Activated CD4-positive, alpha-beta T cell treated with anti-CD3 and anti-CD28 coated beads for 1 hour (primary cell): ENCODE measurements at regions not wholly inside any gene's neighbourhood (a gene's known extent, or its start where the extent isn't known, plus 50 kb on each side); places are given as distances from the start of the nearest gene placed in this dataset.

Experiments
- DNase-seq: peaks from one replicate; pipeline ENCODE4 v3.0.0-alpha.2; 2020

DNA sequence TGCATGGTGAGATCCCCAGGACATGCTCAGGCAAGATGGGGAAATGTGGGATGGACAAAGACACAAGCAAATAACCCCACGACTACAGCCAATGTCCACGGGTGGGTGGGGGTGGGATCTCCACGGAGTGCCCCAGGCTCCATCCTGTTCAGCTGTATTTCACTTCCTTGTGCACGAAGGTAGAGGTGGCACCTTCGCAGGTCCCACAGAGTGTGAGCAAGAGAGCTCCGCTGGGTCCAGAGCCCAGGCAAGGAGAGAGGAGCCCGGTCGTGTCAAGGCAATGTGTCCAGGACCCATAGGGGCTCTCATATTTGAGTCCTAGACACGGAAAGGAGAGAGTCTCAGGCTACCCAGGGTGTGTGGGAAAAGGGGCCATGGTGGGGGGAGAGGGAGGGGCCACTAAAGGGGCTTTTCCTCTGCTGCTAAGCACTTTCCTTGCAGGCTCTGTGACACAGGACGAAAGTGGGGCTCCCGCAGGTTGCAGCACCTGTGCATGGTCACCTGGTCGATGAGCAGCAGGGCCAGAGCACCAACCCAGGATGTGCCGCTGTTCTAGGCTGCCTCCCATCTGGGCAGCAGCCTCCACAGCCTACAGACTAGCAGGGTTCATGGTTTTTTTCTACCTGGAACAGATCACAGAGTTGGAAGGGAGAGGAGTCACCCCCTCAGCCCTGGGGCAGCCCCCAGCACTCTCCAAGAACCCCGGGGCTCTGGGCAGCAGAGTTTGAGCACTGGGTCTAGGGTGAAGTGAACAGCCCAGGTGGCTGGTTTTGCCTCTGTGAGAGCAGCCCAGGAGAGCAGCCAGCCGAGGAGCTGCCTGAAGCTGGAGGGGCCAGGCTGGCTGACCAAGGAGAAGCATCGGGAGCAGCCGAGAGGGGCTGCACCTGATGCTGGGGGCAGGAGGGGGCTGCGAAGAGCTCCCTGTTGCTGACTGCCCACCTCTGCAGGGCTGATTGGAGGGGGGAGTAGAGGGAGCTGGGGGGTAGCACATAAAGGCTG, 100.7 kb upstream of the MVB12B start:
- no peak for DNase-seq

DNA sequence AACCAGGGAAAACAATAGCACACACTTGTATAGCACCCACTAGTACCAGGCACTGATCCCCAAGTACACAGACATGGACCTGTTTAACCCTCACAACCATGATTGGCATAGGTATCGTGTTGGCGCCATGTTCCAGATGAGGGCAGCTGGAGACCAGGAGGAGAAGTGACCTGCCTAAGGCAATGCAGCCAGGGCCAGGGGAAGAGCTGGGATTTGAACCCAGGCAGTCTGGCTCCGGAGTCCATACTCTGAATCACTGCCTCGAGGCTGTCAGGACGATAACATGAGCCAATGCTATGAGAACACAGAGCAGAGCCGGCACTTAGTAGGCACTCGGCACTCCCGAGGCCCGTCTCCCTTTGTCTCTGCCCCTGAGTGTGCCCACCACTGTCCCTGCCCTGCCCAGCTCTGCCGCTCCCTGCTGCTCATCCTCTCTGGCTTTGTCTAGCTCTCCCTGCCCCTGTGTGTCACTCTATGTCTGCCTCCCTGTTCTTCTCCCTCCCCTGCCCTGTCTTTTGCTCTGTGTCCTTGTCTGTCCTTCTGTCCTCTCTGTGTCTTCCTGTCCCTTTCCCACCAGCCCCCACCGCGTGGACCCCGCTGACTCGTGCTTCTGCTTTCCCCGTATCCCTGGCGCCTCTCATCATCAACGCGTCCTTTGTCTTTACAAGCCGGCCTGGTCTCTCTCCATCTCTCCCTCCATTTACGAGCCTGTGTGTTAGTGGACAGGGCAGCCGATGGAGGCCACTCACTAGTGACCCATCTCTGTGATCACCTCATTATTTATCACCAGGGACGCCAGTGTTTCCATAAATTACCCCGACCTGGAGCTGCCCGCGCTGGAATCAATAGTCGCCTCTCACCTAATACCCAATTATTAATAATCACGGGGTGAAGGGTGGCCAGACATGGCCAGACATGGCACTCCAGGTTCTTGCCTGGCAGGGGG, 99.4 kb upstream of the MVB12B start:
- DNase-seq, result no peak

DNA sequence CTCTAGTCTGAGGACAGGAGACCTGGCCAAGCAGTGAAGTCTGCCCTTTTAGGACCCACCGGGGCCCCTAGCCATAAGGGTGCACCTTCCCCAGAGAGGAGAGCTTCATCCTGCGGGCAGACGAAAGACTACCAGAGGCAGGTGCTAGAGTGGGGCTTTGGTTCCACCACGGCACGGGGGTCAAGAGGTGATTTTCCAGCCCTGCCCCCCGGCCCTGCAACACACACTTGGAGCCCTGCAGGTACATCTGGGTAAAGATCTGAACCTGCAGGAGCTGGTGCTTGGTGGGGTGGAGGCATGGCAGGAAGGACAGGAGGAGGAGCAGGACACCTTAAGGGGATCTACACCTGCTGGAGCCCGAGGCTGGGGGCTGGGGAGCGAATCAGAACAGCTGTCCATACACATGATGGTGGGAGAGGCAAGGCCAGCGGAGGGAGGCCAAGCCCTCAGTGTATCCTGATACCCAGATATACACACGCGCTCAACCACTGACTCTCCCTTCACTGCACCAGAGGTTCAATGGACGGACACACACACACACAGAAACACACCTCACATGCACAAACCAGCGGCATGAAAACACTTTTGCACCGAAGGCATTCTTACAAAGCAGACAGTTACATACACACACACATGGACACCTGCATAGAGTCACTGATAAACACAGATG, 98.4 kb upstream of the MVB12B start:
- DNase-seq, result no peak

- DNase-seq, result peak; percentile 51
Measured at GRCh38 chr9:126228781-126229444, 97.7 kb upstream of the MVB12B start.

GRCh38 chr9:126229501-126229900, 97.1 kb upstream of the MVB12B start:
- DNase-seq, result no peak

GRCh38 chr9:126230692-126231091, 95.9 kb upstream of the MVB12B start:
- no peak for DNase-seq

GRCh38 chr9:126232461-126232860, 94.2 kb upstream of the MVB12B start:
- DNase-seq, result no peak

DNA sequence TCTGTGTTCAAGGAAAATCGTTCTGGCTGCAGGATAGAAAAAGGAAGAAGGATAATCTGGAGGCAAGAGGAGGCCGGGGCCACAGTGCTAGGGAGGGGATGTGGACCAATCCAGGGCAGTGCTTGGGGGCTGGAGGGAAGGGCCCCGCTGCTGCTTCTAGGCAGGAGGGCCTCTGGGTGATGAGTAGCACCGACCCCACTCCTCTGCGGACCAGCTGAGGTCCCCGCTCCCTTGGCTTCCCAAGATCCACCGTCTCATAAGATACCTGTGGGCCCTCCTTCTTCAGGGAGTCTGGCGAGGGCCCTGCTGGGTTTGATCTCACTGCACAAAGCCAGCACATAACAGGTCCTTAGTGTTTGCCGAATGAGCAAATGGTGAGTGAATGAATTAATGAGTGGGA, 93.5 kb upstream of the MVB12B start:
- DNase-seq, result no peak

- DNase-seq, result no peak
Measured at GRCh38 chr9:126233913-126234525, 92.6 kb upstream of the MVB12B start.

- no peak for DNase-seq
Measured at GRCh38 chr9:126234681-126235335, 91.8 kb upstream of the MVB12B start.

- DNase-seq, result no peak
Measured at GRCh38 chr9:126235336-126236243, 91.0 kb upstream of the MVB12B start.

GRCh38 chr9:126236273-126236672, 90.4 kb upstream of the MVB12B start:
- no peak for DNase-seq

DNA sequence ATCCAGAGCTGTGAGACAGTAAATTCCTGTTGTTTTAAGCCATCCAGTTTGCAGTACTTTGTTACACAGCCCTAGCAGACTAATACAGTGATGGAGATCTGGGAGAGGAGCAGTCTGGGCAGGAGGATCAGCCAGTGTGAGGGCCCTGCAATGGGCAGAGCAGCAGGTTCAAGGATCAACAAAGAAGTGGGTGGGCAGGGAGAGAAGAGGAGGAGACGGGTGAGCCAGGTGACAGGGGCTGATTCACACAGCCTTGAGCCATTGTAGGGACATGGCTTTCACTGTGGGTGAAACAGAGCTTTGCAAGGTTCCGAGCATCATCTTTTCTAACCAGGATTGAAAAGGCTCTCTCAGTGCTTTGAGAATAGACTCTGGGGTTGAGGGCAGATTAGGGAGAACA, 88.2 kb upstream of the MVB12B start:
- DNase-seq, result no peak

GRCh38 chr9:126239515-126239914, 87.1 kb upstream of the MVB12B start:
- DNase-seq, result no peak

- DNase-seq, result no peak
Measured at GRCh38 chr9:126240835-126241234, 85.8 kb upstream of the MVB12B start.

GRCh38 chr9:126248680-126249079, 77.9 kb upstream of the MVB12B start:
- DNase-seq, result no peak

- no peak for DNase-seq
Measured at GRCh38 chr9:126261584-126262356, 64.9 kb upstream of the MVB12B start.

GRCh38 chr9:126262738-126263137, 63.9 kb upstream of the MVB12B start:
- DNase-seq, result no peak

- no peak for DNase-seq
Measured at GRCh38 chr9:126270556-126270955, 56.1 kb upstream of the MVB12B start.
